ENCODE measurements at regions not wholly inside any gene's neighbourhood (a gene's known extent, or its start where the extent isn't known, plus 50 kb on each side); places are given as distances from the start of the nearest gene placed in this dataset.
"Not testable (repeated sequence)": the region's sequence is repeated elsewhere in the genome, so short reads cannot be mapped to it uniquely, and the experiment has no call there.

DNA sequence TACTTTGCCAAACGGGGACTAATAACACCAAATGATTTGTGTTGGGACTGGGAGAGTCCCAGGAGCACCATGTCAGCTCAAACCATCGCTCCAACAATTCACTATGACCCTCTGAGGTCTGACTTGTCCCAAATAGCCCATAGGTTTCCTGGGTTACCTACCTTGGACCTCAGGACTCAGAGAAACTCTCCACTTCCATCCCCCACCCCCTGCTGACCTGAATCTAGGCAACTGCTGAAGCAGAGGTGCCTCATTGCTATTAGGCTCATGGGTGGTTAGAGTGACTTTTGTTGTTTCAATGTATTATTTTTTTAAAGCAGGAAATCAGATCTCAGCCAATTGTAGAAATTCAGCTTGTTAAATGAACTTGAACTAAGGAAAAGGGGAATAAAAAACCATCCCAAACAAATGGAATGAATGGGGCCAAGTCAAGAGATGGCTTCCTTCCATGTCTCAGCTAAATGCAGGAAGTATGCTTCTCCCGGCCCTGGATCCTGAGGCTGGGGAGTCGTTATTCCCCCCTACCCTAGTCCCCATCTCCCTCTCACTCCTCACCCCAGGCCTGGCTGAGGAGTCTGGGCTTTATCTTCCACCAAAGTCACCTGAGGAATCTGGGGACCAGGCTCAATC is 80.9 kb upstream of the SLC24A4 start:
- Histone ChIP-seq H3K9me3 (peaks cover 0 to 11% (median 5%) of the 10 kb centered on the region in 4 donors), H3K27ac (no peak overlapping the region), H3K4me3 (no peak overlapping the region), H3K27me3 (no peaks in the 10 kb centered on the region), H3K36me3 (no peaks in the 10 kb centered on the region), H3K4me1 (no peaks in the 10 kb centered on the region)
- DNase-seq, result no peak
- no peak for TF ChIP-seq POLR2A (IDR thresholded peaks at IDR 0.05)
- TF ChIP-seq, protein P1, sequence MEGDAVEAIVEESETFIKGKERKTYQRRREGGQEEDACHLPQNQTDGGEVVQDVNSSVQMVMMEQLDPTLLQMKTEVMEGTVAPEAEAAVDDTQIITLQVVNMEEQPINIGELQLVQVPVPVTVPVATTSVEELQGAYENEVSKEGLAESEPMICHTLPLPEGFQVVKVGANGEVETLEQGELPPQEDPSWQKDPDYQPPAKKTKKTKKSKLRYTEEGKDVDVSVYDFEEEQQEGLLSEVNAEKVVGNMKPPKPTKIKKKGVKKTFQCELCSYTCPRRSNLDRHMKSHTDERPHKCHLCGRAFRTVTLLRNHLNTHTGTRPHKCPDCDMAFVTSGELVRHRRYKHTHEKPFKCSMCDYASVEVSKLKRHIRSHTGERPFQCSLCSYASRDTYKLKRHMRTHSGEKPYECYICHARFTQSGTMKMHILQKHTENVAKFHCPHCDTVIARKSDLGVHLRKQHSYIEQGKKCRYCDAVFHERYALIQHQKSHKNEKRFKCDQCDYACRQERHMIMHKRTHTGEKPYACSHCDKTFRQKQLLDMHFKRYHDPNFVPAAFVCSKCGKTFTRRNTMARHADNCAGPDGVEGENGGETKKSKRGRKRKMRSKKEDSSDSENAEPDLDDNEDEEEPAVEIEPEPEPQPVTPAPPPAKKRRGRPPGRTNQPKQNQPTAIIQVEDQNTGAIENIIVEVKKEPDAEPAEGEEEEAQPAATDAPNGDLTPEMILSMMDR (IDR thresholded peaks at IDR 0.05), result no peak

GRCh38 chr14:92244805-92245204 is 78.2 kb upstream of the SLC24A4 start:
- Histone ChIP-seq H3K27me3 (no peaks in the 10 kb centered on the region), H3K4me3 (no peak overlapping the region)
- TF ChIP-seq, protein P1 (IDR thresholded peaks at IDR 0.05), result no peak
- TF ChIP-seq POLR2A (IDR thresholded peaks at IDR 0.05), result no peak

GRCh38 chr14:92247341-92247740 is 75.6 kb upstream of the SLC24A4 start:
- H3K36me3 ChIP-seq, result no peaks in the 10 kb centered on the region
- H3K27ac ChIP-seq, result no peak overlapping the region
- H3K4me3 ChIP-seq, result no peak overlapping the region
- TF ChIP-seq, protein P1 (IDR thresholded peaks at IDR 0.05), result no peak
- no peaks in the 10 kb centered on the region for H3K4me1 ChIP-seq
- no peak for DNase-seq
- peaks cover 0 to 11% (median 5%) of the 10 kb centered on the region in 4 donors for H3K9me3 ChIP-seq
- no peaks in the 10 kb centered on the region for H3K27me3 ChIP-seq

More at GRCh38 chr14:92244805-92245204, 78.2 kb upstream of the SLC24A4 start:
- Histone ChIP-seq H3K36me3 (no peaks in the 10 kb centered on the region), H3K9me3 (peaks cover 0 to 11% (median 5%) of the 10 kb centered on the region in 4 donors), H3K4me1 (no peaks in the 10 kb centered on the region), H3K27ac (no peak overlapping the region)
- no peak for DNase-seq

GRCh38 chr14:92247947-92248346 is 75.0 kb upstream of the SLC24A4 start:
- no peaks in the 10 kb centered on the region for H3K36me3 ChIP-seq
- TF ChIP-seq, protein P1 (IDR thresholded peaks at IDR 0.05), result no peak
- no peak for TF ChIP-seq POLR2A (IDR thresholded peaks at IDR 0.05)
- H3K27ac ChIP-seq, result no peak overlapping the region
- no peaks in the 10 kb centered on the region for H3K4me1 ChIP-seq
- no peak overlapping the region for H3K4me3 ChIP-seq
- H3K9me3 ChIP-seq, result peaks cover 0 to 11% (median 5%) of the 10 kb centered on the region in 4 donors
- no peak for DNase-seq
- H3K27me3 ChIP-seq, result no peaks in the 10 kb centered on the region

DNA sequence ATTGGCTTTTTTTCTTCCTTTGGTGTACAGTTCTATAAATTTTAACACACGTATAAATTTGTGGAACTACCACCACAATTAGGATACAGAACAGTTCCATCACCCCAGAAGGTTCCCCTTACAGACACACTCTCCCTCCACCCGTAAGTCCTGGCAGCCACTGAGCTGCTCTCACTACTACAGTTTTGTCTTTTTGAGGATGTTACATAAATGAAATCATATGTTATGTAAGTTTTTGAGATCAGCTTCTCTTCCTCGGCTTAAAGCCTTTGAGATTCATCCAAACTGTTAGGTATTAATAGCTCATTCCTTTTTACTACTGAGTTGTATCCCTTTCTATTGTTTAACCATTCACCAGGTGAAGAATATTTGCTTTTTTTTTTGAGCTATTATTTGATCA is 74.3 kb upstream of the SLC24A4 start:
- DNase-seq, result no peak
- Histone ChIP-seq H3K36me3 (no peaks in the 10 kb centered on the region), H3K27me3 (no peaks in the 10 kb centered on the region), H3K27ac (no peak overlapping the region), H3K4me3 (no peak overlapping the region), H3K9me3 (peaks cover 0 to 11% (median 5%) of the 10 kb centered on the region in 4 donors), H3K4me1 (no peaks in the 10 kb centered on the region)
- TF ChIP-seq, protein P1 (IDR thresholded peaks at IDR 0.05), result no peak
- TF ChIP-seq POLR2A (IDR thresholded peaks at IDR 0.05), result no peak

GRCh38 chr14:92250366-92250765 is 72.6 kb upstream of the SLC24A4 start:
- not testable (repeated sequence) for DNase-seq, H3K9me3 ChIP-seq, H3K36me3 ChIP-seq, H3K27me3 ChIP-seq, H3K4me1 ChIP-seq, H3K4me3 ChIP-seq, H3K27ac ChIP-seq

All from Peyer's patch (tissue), 4 donors.